Stomach smooth muscle (tissue), 2 donors: ENCODE measurements at regions not wholly inside any gene's neighbourhood (a gene's known extent, or its start where the extent isn't known, plus 50 kb on each side); places are given as distances from the start of the nearest gene placed in this dataset.

Experiments used
- H3K27ac ChIP-seq: one replicate; pipeline ENCODE4 v1.7.0; 2013; ENCODE audit warnings: mild to moderate bottlenecking, low read length, inconsistent platforms
- H3K27me3 ChIP-seq, 2 donors: one replicate each; pipeline ENCODE4 v1.7.0; 2013; ENCODE audit warnings: low read length in 2 of 2; ENCODE audit not compliant: insufficient read depth in 2 of 2, control insufficient read depth in 1 of 2
- H3K36me3 ChIP-seq, 2 donors: one replicate each; pipeline ENCODE4 v1.7.0; 2013; ENCODE audit warnings: low read length in 2 of 2; ENCODE audit not compliant: control insufficient read depth in 2 of 2, insufficient read depth in 2 of 2
- H3K4me1 ChIP-seq: one replicate; pipeline ENCODE4 v1.7.0; 2013; ENCODE audit warnings: low read length; ENCODE audit not compliant: control insufficient read depth, insufficient read depth
- H3K4me3 ChIP-seq, 2 donors: one replicate each; pipeline ENCODE4 v1.7.0; 2013; ENCODE audit warnings: low read length in 2 of 2
- H3K9ac ChIP-seq, 2 donors: one replicate each; pipeline ENCODE4 v1.7.0; 2013; ENCODE audit warnings: low read length in 2 of 2, mild to moderate bottlenecking in 1 of 2
- H3K9me3 ChIP-seq, 2 donors: one replicate each; pipeline ENCODE4 v1.7.0; 2013; ENCODE audit warnings: low read length in 2 of 2; ENCODE audit not compliant: control insufficient read depth in 2 of 2
- donor health status: healthy.
- donor health status: Pancreatic carcinoma.

DNA sequence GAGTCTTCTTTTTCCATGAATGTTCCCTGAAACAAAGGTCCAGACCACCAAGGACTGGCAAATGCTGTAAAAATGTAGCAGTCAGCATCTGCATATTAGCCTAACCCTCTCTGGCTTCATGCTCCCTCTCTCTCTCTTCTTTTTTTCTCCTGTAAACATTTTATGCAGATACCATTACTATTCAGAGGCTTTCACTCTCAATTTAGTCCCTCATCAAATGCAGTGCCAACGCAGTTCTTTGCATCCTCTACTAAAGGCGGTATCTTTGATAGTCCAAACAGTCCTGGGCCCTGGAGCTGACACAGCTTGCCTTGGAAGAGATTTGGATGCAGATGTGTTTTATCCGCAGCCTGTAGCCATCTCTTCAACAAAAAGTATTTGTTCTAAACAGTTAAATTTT is 167.1 kb upstream of the MMS22L start:
- H3K4me3 ChIP-seq: no peak overlapping the region
- H3K9me3 ChIP-seq: no peaks in the 10 kb centered on the region
- H3K27me3 ChIP-seq: no peaks in the 10 kb centered on the region
- H3K4me1 ChIP-seq: no peaks in the 10 kb centered on the region
- H3K36me3 ChIP-seq: no peaks in the 10 kb centered on the region
- H3K9ac ChIP-seq: no peak overlapping the region
- H3K27ac ChIP-seq: no peak overlapping the region

DNA sequence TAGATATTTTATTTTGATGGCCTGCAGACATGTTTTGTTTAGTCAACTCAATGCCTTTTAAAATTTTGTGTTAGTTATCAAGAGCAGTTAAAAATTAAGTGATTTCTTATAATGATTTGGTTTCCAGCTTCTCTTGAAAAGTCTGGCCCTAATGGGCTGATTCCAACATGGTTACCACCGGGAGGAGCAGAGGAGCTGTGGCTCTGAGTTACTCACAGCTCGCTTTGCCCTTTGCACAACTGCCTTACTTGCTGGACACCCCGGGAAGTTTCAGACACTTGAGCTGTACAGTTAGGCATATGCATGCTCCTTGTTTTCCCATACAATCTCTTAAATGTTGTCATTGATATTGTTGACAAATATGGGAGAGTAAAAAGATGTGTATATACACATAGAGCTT is 173.1 kb upstream of the MMS22L start:
- no peak overlapping the region for H3K4me3 ChIP-seq
- no peak overlapping the region for H3K9ac ChIP-seq
- H3K4me1 ChIP-seq: no peaks in the 10 kb centered on the region
- H3K36me3 ChIP-seq: no peaks in the 10 kb centered on the region
- no peaks in the 10 kb centered on the region for H3K27me3 ChIP-seq
- no peak overlapping the region for H3K27ac ChIP-seq
- H3K9me3 ChIP-seq: no peaks in the 10 kb centered on the region

DNA sequence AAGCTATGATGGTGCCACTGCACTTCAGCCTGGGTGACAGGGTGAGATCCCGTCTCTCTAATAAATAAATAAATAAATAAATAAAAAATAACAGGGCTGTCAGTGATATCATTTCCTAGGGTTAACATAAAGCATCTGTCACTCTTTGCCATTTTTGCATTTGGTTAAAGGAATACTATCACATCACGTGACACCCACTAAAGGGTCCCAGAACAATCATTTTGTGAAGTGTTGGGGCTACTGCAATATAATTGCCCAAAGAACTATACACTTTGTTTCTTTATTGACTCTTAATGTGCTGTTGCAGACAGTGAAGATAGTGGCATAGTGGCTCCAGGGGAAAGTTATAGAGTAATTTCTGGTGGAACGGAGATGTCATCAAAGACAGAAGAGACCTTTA is 176.5 kb upstream of the MMS22L start:
- Histone ChIP-seq H3K4me3 (no peak overlapping the region), H3K4me1 (no peaks in the 10 kb centered on the region), H3K9ac (no peak overlapping the region), H3K27ac (no peak overlapping the region), H3K9me3 (no peaks in the 10 kb centered on the region), H3K36me3 (no peaks in the 10 kb centered on the region), H3K27me3 (no peaks in the 10 kb centered on the region)

DNA sequence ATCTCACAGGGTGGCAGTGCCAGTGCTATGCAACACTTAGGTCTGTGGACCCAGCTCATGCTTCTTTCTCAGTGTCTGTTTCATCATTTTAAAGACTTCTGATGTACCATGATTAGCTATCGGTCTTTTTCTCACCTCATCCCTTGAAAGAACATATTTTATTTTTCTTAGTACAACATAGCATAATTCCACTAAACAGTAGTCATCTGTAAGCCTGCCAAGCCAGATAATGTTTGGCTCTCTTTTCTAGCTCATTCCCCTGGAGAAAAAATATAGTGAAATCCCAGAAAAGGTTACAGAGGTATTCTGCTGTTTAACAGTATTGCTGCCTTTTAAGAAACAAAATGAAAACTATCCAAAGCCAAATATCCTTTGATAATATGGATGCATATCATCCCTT is 177.0 kb upstream of the MMS22L start:
- Histone ChIP-seq H3K27ac (no peak overlapping the region), H3K27me3 (no peaks in the 10 kb centered on the region), H3K36me3 (no peaks in the 10 kb centered on the region), H3K4me3 (no peak overlapping the region), H3K9me3 (no peaks in the 10 kb centered on the region), H3K9ac (no peak overlapping the region), H3K4me1 (no peaks in the 10 kb centered on the region)

DNA sequence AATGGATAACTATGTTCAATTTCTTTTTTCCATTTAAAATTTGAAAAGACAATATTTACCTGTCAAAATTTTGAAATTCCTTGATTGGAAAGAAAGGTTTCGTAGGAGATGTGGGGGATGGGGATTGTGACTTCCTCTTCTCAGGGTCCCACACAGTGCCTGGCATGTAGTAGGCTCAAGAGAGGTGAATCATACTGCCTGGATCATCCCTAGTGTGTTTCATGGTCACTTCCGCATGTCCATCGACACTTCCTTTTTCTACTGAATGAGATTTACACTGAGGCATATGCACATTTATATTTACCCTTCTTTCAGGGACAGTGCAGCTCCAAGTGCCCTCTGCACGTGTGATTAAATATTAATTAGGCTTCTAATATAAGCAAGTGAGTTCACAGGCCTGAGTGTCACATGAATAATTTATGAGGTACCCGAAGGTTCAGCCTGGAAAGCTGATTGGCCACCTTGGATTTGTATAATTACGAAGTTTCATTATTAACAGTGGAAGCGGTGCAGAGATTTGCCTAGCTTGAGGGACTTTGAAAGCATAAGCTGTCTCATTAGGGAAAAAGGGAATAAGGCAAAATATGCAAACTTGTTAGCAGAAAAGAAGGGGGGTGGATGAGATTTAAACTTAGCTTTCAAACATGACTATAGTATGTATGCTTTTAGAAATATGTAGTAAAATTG is 177.5 kb upstream of the MMS22L start:
- no peaks in the 10 kb centered on the region for H3K36me3 ChIP-seq
- H3K9me3 ChIP-seq: no peaks in the 10 kb centered on the region
- H3K27me3 ChIP-seq: no peaks in the 10 kb centered on the region
- no peak overlapping the region for H3K9ac ChIP-seq
- H3K4me1 ChIP-seq: no peaks in the 10 kb centered on the region
- no peak overlapping the region for H3K27ac ChIP-seq
- no peak overlapping the region for H3K4me3 ChIP-seq

DNA sequence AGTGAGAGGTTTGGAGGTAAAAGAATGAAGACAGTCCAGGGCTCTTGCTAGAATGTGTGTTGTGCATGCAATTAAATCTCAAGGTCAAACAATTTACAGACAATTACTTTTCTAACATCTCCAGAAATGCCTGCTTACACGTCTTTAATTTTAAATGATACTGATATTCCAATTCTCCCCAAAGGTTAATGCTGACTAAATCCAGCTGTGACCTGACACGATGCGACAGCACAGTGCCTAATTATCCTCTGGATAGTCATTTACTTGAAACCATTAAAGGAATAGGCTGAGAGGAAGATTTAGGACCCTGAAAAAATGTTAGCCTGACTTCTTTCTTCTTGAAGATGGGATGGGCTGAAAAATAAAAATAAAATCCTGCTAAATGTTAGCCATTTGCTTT is 178.2 kb upstream of the MMS22L start:
- no peak overlapping the region for H3K27ac ChIP-seq
- no peaks in the 10 kb centered on the region for H3K27me3 ChIP-seq
- no peak overlapping the region for H3K9ac ChIP-seq
- no peak overlapping the region for H3K4me3 ChIP-seq
- H3K36me3 ChIP-seq: no peaks in the 10 kb centered on the region
- no peaks in the 10 kb centered on the region for H3K4me1 ChIP-seq
- H3K9me3 ChIP-seq: no peaks in the 10 kb centered on the region

DNA sequence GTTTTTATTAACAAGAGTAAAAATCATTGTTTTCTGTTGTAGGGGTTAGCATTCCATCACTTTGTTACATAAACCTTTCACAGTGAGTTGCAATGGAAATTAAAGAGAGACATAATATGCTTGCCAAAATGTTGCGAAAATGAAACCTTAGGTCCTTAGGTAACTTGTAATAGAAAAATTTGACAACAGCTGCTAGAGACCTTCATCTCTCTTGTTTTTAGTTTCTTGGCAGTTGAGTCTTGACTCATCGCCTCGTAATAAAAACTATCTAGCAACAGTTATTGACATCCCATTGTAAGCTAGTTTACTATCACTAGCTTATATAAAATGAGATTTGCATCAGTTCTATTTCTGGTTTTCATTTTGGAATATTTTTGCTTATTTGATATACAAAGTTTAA is 179.0 kb upstream of the MMS22L start:
- no peaks in the 10 kb centered on the region for H3K27me3 ChIP-seq
- no peaks in the 10 kb centered on the region for H3K9me3 ChIP-seq
- no peaks in the 10 kb centered on the region for H3K4me1 ChIP-seq
- H3K36me3 ChIP-seq: no peaks in the 10 kb centered on the region
- H3K9ac ChIP-seq: no peak overlapping the region
- no peak overlapping the region for H3K4me3 ChIP-seq
- H3K27ac ChIP-seq: no peak overlapping the region

DNA sequence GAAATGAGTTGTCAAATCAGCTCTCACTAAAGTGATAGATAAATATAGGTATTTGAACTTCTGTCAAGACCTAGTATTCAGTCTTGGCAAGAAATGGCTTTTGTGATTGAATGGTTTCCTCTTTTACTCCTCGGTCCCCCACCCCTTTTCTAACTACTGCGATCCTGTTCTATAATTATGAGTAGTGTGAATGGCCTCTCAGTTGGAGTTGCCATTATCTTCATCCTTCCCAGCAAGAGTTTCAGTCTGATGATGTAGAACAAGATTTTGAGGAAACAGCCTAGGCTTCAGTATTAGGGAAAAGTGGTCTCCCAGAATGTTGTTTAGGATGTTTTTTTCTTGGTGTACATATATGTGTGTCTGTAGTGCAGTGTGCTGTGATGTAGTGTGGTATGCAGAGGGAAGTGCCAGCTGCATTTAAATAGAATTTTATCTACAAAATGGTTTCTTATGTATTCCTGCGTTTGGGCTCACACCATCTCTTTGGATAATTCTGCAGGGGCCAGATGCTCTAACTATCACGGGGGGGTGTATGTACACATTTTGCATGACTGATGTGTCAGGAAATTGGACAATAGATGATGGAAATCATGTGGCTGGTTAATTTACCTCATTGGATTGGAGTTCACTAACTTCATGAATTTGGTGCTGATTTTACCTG is 180.1 kb upstream of the MMS22L start:
- H3K27ac ChIP-seq: no peak overlapping the region
- no peak overlapping the region for H3K9ac ChIP-seq
- no peaks in the 10 kb centered on the region for H3K9me3 ChIP-seq
- H3K36me3 ChIP-seq: no peaks in the 10 kb centered on the region
- no peaks in the 10 kb centered on the region for H3K4me1 ChIP-seq
- H3K27me3 ChIP-seq: no peaks in the 10 kb centered on the region
- H3K4me3 ChIP-seq: no peak overlapping the region

DNA sequence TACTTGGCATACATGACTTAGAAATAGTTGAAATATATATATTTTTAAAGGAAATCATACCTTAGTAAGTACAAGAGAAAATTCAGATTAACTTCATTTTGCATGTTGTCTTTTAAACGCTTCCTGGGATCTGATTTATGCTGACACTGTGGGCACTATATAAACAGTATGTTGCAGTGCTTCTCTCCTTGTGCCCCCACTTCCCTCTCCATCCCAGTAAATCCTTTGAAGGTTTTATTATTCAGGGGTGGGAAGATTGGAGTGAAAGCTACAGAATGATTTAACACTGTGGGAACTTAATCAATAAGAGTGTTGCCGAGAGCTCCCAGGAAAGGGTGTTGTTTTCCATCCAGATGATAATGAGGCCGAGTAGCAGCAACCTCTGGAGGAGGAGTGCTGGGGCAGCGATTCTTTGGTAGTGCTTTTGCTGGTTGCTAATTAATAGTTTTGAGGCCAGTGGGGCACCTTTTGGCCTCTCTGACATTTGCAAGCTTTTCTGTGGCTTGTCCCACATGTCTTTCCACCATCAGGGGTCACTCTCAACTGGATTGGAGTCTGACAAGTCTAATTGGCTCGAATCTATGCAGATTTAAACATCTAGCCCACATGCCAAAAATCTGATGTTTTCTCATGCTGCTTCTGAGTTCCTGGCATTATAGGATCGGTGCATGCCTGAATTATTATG is 183.0 kb upstream of the MMS22L start:
- no peak overlapping the region for H3K27ac ChIP-seq
- H3K36me3 ChIP-seq: no peaks in the 10 kb centered on the region
- H3K27me3 ChIP-seq: no peaks in the 10 kb centered on the region
- H3K9ac ChIP-seq: no peak overlapping the region
- H3K4me1 ChIP-seq: no peaks in the 10 kb centered on the region
- H3K9me3 ChIP-seq: no peaks in the 10 kb centered on the region
- H3K4me3 ChIP-seq: no peak overlapping the region

DNA sequence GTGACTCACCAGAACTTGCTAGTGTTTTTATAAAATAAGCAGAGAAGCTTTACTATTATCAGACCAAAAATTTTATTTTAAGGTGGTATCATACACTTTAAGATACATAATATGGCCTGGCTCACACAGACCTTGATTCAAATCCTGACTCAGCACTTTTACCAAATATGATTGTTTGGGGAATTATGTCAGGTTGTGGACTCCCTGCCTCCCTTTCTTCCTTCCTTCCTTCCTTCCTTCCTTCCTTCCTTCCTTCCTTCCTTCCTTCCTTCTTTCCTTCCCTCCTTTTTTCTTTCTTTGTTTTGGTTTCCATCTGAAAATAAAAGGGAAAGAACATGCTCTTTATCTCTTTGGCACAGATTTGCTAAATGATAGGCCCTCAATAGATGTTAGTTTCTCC is 186.0 kb upstream of the MMS22L start:
- Histone ChIP-seq H3K27ac (no peak overlapping the region), H3K36me3 (no peaks in the 10 kb centered on the region), H3K4me1 (no peaks in the 10 kb centered on the region), H3K9ac (no peak overlapping the region), H3K4me3 (no peak overlapping the region), H3K9me3 (no peaks in the 10 kb centered on the region), H3K27me3 (no peaks in the 10 kb centered on the region)

DNA sequence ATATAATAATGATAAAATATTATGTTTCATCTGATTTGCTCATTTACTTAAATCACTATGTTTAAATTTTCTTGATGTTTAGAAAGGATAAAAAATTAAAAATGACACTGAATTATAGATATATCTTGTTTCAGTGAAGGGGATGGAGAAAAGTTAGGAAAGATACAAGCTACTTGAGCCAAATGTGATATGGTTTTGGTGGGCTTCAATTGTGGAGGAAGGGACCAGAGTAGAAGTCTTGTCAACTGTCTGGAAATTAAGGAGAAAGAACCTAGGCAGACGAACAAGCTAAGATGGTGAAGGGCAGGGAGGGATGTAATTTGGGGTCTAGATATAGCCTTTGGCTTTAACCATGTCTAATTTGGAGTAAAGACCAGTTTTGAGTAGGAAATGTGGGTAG is 186.4 kb upstream of the MMS22L start:
- Histone ChIP-seq H3K9ac (no peak overlapping the region), H3K4me1 (no peaks in the 10 kb centered on the region), H3K4me3 (no peak overlapping the region), H3K9me3 (no peaks in the 10 kb centered on the region), H3K27ac (no peak overlapping the region), H3K36me3 (no peaks in the 10 kb centered on the region), H3K27me3 (no peaks in the 10 kb centered on the region)
